HepG2 (cell line): ENCODE measurements at regions not wholly inside any gene's neighbourhood (a gene's known extent, or its start where the extent isn't known, plus 50 kb on each side); places are given as distances from the start of the nearest gene placed in this dataset.

Experiments
- ATAC-seq: fragments of 200-7000 bp; cut with Tn5 transposase; 3 replicates; pipeline ENCODE4 v1.9.1; 2020; ENCODE audit warnings: mild to moderate bottlenecking, moderate library complexity
- BruUV-seq: library from RNA; stranded (reverse); fragments of 400-500 nt; replicated peaks from 2 replicates; lab custom pipeline; 2021; lab: Mats Ljungman, UMichigan
- CTCF ChIA-PET: fragments of 300-600 bp; formaldehyde crosslinking; extraction: SDS; loops from one replicate; lab custom pipeline; 2021; ENCODE audit warnings: low total read pairs, inconsistent platforms, low intra/inter-chr PET ratio; lab: Yijun Ruan, JAX
- POLR2A ChIA-PET: fragments of 350-600 bp; sonication (Branson Sonifier 250); formaldehyde crosslinking; loops from one replicate; lab custom pipeline; 2020; ENCODE audit warnings: antibody characterized with exemption, inconsistent platforms; lab: Yijun Ruan, JAX
- DNase-seq: peaks from one replicate; pipeline ENCODE4 v3.0.0-alpha.2; 2015; ENCODE audit warnings: low spot score
- FAIRE-seq: peaks from 3 replicates; lab custom pipeline; 2011; peaks lifted over from hg19 to GRCh38; lab: Jason Lieb, UNC
- H2AFZ ChIP-seq: one replicate; pipeline ENCODE4 v1.6.1; 2011; ENCODE audit warnings: low read length, inconsistent platforms
- H3K27ac ChIP-seq: fragments of 300-600 bp; 3 replicates; pipeline ENCODE4 v1.8.0; 2011; ENCODE audit warnings: mixed run types, mild to moderate bottlenecking, mixed read lengths, low read length, inconsistent platforms; ENCODE audit not compliant: insufficient read depth; ENCODE audit errors: extremely low read length
- H3K27me3 ChIP-seq, 2 experiments: fragments of 200-600 bp in 1 of 2; 2 replicates in 1 of 2; 3 replicates in 1 of 2; pipeline versions ENCODE4 v1.6.0 to v1.8.0; 2011; ENCODE audit warnings: low read length in 2 of 2, mild to moderate bottlenecking in 2 of 2, moderate library complexity in 2 of 2, inconsistent platforms in 1 of 2; ENCODE audit not compliant: insufficient read depth in 2 of 2, control insufficient read depth in 1 of 2
- H3K36me3 ChIP-seq, 2 experiments: fragments of 200-600 bp in 1 of 2; replicated peaks in 1 of 2; 2 replicates in 1 of 2; 3 replicates in 1 of 2; pipeline versions ENCODE4 v1.5.1 to v1.8.0; 2011; ENCODE audit warnings: low read length in 2 of 2, inconsistent platforms in 1 of 2; ENCODE audit not compliant: insufficient read depth in 2 of 2, control insufficient read depth in 1 of 2
- H3K4me1 ChIP-seq: 2 replicates; pipeline ENCODE4 v1.5.1; 2012; ENCODE audit warnings: low read length, inconsistent platforms; ENCODE audit not compliant: insufficient read depth
- H3K4me2 ChIP-seq: 2 replicates; pipeline ENCODE4 v1.6.0; 2011; ENCODE audit warnings: low read depth, low read length, inconsistent platforms
- H3K4me3 ChIP-seq, 3 experiments: fragments of 200-600 bp in 1 of 3; sonication (generic), shearing (Covaris generic) in 1 of 3; replicated peaks in 1 of 3; 2 replicates each; pipeline ENCODE4 v1.5.1; 2011 to 2016; ENCODE audit warnings: low read length in 3 of 3, inconsistent platforms in 2 of 3, low read depth in 2 of 3, mild to moderate bottlenecking in 2 of 3, control low read depth in 1 of 3, mixed read lengths in 1 of 3; ENCODE audit not compliant: insufficient read depth in 1 of 3
- H3K79me2 ChIP-seq: one replicate; pipeline ENCODE4 v1.6.1; 2011; ENCODE audit warnings: low read length, inconsistent platforms; ENCODE audit not compliant: insufficient read depth
- H3K9ac ChIP-seq: 2 replicates; pipeline ENCODE4 v1.6.0; 2011; ENCODE audit warnings: mild to moderate bottlenecking, low read depth, low read length, inconsistent platforms; ENCODE audit not compliant: insufficient read depth
- H3K9me3 ChIP-seq: 2 replicates; pipeline ENCODE4 v1.5.1; 2012; ENCODE audit warnings: mild to moderate bottlenecking, low read length
- H4K20me1 ChIP-seq: 2 replicates; pipeline ENCODE4 v1.6.0; 2011; ENCODE audit warnings: inconsistent platforms, mild to moderate bottlenecking, low read length, moderate library complexity; ENCODE audit not compliant: insufficient read depth
- ESRRA ChIP-seq: sonication (generic); formaldehyde crosslinking; IDR thresholded peaks from 2 replicates; pipeline ENCODE4 v1.5.1; 2020; ENCODE audit warnings: mild to moderate bottlenecking, low read depth, missing genetic modification reagents
- SKIL ChIP-seq: sonication (generic); formaldehyde crosslinking; IDR thresholded peaks from 2 replicates; pipeline ENCODE4 v1.8.0; 2022; ENCODE audit warnings: missing genetic modification reagents, mild to moderate bottlenecking, moderate library complexity, borderline replicate concordance
- ZNF598 ChIP-seq: sonication (generic); formaldehyde crosslinking; IDR thresholded peaks from 2 replicates; pipeline ENCODE4 v1.5.1; 2020; ENCODE audit warnings: mild to moderate bottlenecking, missing genetic modification reagents, borderline replicate concordance
- WGBS: methylation state at CpG from one replicate; pipeline ENCODE4 v1.1.6; 2017; ENCODE audit warnings: low lambda C conversion rate; 5-methylcytosine and 5-hydroxymethylcytosine counted together
- in situ Hi-C: cut with HindIII; loops from 2 replicates; pipeline ENCODE4 v1.10.0; 2017; ENCODE audit warnings: low pct_unique_long_range_greater_than_20kb; ENCODE audit not compliant: extremely low pct_ligation_motif_present
- intact Hi-C: fragments of 100-400 bp; cut with micrococcal nuclease; formaldehyde crosslinking; loops from one replicate; pipeline ENCODE4 v1.10.0; 2022; ENCODE audit not compliant: unreplicated experiment
- TF ChIP-seq, protein P1 (sequence below): sonication (generic); formaldehyde crosslinking; IDR thresholded peaks from 2 replicates; pipeline ENCODE4 v1.5.0; 2020; ENCODE audit warnings: mild to moderate bottlenecking, missing genetic modification reagents

DNA sequence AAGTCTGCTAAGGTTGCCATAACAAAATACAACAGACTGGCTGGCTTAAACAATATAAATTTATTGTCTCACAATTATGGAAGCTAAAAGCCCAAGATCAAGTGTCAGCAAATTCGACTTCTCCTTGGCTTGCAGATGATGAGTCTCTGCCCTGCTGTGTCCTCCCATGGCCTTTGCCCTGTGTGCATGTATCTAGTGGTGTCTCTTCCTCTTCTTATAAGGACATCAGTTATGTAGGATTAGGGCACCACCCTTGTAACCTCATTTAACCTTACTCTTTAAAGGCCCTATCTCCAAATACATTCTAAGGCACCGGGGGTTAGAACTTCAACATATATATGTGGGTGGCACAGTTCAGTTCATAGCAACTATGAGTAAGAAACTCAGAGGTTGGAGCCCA, 157.9 kb upstream of the RASA1 start:
- H3K4me1 ChIP-seq, result no peaks in the 10 kb centered on the region

More for the DNA sequence above, 157.9 kb upstream of the RASA1 start:
- no peak overlapping the region for H3K27ac ChIP-seq
- H3K36me3 ChIP-seq, result no peaks in the 10 kb centered on the region
- intact Hi-C loops, result no loop called here
- CTCF ChIA-PET, result no interaction called here
- H3K4me3 ChIP-seq, result no peak overlapping the region
- no peak for TF ChIP-seq SKIL (CRISPR knock-in tag)
- no peak for TF ChIP-seq ESRRA (CRISPR knock-in tag)
- TF ChIP-seq, protein P1, sequence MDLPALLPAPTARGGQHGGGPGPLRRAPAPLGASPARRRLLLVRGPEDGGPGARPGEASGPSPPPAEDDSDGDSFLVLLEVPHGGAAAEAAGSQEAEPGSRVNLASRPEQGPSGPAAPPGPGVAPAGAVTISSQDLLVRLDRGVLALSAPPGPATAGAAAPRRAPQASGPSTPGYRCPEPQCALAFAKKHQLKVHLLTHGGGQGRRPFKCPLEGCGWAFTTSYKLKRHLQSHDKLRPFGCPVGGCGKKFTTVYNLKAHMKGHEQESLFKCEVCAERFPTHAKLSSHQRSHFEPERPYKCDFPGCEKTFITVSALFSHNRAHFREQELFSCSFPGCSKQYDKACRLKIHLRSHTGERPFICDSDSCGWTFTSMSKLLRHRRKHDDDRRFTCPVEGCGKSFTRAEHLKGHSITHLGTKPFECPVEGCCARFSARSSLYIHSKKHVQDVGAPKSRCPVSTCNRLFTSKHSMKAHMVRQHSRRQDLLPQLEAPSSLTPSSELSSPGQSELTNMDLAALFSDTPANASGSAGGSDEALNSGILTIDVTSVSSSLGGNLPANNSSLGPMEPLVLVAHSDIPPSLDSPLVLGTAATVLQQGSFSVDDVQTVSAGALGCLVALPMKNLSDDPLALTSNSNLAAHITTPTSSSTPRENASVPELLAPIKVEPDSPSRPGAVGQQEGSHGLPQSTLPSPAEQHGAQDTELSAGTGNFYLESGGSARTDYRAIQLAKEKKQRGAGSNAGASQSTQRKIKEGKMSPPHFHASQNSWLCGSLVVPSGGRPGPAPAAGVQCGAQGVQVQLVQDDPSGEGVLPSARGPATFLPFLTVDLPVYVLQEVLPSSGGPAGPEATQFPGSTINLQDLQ (CRISPR knock-in tag), result no peak
- no peak for TF ChIP-seq ZNF598
- TF ChIP-seq, all 625 proteins: peak for 0
- Histone ChIP-seq H3K79me2 (no peaks in the 10 kb centered on the region), H3K9ac (no peak overlapping the region), H3K27me3 (no peaks in the 10 kb centered on the region), H2AFZ (no peak overlapping the region), H3K9me3 (no peaks in the 10 kb centered on the region), H3K4me2 (no peak overlapping the region), H4K20me1 (no peaks in the 10 kb centered on the region)
- DNase-seq, result no peak
- POLR2A ChIA-PET, result no interaction called here
- in situ Hi-C loops, result no loop called here
- no peak for ATAC-seq
- BruUV-seq, result no TSS peak
- no peak for FAIRE-seq
- 0% methylated on average over 2 of the region's 2 CpGs for WGBS
